ENCODE measurements at regions not wholly inside any gene's neighbourhood (a gene's known extent, or its start where the extent isn't known, plus 50 kb on each side); places are given as distances from the start of the nearest gene placed in this dataset.

DNA sequence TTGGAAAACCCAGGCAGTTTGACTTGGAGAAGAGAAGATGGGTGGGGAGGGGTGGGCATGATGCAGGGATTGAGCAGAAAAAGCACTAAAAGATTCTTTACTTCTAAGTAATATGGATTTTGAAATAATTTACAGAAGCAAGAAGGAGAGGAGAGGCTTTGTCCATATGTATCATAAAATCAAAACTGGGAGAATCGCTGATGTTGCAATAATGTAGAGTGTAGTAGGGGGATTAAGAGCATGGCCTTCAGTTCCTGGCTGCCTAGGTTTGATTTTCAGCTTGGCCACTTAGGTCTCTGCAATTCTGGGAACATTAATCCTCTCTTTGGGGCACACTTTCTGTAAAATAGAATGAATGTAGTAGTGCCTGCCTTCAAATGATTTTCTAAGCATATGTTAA, 1760.4 kb upstream of the CELF4 start:
- TF ChIP-seq POLR2A (IDR thresholded peaks at IDR 0.05; ENCODE audit: extremely low read depth, insufficient read length): no peak
- TF ChIP-seq, protein P1, sequence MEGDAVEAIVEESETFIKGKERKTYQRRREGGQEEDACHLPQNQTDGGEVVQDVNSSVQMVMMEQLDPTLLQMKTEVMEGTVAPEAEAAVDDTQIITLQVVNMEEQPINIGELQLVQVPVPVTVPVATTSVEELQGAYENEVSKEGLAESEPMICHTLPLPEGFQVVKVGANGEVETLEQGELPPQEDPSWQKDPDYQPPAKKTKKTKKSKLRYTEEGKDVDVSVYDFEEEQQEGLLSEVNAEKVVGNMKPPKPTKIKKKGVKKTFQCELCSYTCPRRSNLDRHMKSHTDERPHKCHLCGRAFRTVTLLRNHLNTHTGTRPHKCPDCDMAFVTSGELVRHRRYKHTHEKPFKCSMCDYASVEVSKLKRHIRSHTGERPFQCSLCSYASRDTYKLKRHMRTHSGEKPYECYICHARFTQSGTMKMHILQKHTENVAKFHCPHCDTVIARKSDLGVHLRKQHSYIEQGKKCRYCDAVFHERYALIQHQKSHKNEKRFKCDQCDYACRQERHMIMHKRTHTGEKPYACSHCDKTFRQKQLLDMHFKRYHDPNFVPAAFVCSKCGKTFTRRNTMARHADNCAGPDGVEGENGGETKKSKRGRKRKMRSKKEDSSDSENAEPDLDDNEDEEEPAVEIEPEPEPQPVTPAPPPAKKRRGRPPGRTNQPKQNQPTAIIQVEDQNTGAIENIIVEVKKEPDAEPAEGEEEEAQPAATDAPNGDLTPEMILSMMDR (IDR thresholded peaks at IDR 0.05; ENCODE audit: low read depth, low read length): no peak
